CD4-positive, alpha-beta T cell treated with Interferon alpha-2 for 1 hour (primary cell): ENCODE measurements at regions not wholly inside any gene's neighbourhood (a gene's known extent, or its start where the extent isn't known, plus 50 kb on each side); places are given as distances from the start of the nearest gene placed in this dataset.

ENCODE experiments used
- DNase-seq, 2 donors: peaks; one replicate each; pipeline ENCODE4 v3.0.0-alpha.2; 2020 to 2022

DNA sequence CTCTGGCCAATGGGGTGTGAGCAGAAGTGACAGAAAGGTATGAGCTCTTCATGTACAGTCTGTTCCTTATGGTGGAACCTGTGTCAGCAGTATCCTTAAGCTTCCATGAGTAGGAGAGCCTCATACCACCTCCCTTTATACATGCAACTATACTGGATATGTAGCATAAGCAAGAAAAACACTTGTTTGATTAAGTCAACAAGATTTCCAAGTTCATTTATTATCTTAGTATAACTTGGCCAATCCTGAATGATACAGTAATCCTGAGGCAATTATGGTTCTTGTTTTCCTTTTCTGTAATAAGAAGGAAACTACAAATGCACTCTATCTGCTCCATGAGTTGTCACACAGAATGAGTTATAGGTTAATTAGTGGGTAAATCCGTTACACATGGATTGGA is 409.6 kb upstream of the ID4 start:
- DNase-seq: no peak

DNA sequence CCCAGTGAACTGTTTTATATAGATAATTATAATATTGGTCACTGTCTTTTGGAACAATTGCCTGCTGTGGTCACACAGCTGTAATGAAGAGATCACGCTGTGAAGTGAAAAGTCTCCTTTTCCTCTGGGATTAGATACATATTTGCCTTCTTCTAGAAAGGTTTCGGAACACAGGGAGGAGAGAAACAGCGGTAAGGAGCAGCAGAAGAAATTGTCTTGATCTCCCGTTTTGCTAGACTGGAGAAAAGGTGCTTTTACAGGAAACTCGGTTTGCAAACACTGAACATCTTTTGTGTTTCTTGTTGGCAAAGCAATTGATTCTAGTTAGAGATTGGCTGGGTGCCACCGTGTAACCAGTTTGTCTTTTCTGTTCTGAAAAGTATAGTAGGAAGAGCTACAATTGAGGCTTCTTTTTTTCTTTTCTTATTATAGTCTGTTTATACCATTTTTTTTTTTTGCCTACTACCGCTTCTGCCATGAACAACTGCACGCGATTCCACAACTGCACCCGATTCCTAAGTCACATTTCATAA is 404.1 kb upstream of the ID4 start:
- no peak for DNase-seq

DNA sequence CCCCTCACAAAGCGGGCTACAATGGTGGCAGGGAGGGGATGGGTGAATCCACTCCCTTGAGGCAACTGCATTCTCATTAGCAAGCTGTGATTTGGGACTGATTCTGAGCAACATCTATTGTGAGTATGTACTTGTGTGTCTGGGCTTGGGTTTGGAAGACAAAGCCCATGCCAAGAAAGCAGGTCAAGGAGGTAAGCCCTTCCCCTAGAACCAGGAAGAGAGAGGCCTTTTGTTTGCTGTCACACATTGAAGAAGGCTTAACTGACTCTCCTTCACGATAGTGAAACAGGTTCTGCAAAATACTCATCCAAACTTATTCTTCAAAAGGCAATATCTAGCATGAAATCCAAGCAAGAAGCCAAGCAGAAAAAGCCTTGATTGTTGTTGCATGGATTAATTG is 403.1 kb upstream of the ID4 start:
- DNase-seq: no peak

DNA sequence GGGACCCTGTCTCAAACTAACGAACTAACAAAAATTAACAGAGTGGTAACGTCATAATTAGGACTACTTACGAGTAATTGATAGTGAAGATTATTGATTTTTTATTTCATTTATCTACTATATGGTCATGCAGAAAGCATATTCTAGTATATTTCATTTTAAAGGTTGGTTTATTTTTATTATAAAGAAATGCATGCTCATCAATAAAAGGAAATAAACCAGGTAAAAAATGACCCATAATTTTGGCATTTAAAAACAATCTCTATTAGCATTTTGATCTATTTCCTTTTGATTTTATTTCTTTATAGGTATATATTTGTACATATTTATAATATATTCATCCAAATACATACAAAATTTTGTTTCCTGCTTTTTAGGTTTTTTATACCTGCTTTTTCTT is 401.4 kb upstream of the ID4 start:
- no peak for DNase-seq

DNA sequence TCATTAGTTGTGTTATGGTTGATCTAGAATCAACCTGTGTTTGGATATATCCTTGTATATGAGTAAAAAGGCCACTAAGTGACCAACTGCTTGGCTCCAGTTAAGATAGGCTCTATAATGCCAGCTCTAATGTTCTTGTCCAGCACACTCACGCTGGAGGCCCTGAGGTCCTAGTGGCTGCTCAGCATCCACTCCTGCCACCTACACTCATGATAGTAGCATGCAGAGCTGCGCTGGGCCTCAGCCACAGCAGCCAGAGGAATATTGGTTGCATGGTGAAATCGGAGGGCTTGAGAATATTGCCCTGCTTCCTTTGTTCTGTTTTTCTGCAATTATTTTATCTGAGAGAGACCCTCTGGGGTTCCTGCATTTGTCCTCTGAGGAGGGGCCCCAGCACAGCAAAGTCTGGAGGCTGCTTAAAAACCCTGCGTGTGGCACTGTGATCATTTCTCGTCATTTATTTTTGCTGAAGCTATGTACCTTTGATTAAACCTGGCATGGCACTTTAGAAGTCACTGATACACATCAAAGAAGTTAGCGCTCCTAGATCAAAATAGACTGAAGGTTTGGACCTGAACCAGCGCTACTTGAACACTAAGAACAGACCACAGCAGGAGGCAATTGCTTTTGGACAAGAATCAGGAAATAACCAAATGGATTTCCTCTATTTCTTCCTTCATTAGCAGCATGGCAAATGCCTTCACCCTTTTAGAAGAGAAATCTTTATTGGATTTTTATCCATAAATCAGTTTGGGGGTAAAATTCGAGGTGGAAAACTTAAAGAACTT is 398.4 kb upstream of the ID4 start:
- no peak for DNase-seq

DNA sequence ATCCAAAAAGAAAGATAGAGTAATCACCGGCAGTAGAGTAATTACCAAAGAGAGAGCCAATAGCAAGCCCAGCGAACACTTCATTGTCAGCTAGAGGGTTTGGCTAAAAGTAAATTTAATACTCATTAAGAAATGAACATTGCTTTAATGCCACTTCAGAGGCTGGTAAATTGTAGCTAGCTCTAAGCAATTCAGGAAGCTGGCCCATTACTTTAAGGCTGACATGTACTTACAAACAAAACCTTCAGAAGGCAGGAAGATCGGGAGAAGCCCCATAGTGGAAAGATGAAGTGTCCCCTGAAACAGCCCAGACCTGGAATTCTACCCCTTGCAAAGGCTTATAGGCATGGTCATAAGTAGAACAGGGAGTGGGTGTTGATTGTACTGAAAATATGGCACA is 396.6 kb upstream of the ID4 start:
- DNase-seq: no peak

DNA sequence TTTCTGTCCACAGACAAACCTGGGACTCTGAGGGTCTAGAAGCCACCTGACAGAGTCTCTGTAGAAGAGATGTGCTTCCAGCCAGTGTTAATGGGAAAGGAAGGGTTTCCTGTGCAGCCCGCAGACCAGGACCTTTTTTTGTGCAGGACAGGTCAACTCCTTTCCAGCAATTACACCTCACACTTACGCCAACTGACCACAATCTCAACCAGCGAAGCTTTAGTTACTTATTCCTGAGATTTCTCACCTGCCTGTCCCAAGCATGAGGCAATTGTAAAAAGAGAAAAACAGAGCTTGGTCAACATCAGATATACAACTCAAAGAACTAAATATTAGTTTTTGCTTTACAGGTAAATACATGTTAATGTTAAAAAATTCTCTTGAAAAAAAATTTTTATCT is 393.8 kb upstream of the ID4 start:
- DNase-seq: no peak

DNA sequence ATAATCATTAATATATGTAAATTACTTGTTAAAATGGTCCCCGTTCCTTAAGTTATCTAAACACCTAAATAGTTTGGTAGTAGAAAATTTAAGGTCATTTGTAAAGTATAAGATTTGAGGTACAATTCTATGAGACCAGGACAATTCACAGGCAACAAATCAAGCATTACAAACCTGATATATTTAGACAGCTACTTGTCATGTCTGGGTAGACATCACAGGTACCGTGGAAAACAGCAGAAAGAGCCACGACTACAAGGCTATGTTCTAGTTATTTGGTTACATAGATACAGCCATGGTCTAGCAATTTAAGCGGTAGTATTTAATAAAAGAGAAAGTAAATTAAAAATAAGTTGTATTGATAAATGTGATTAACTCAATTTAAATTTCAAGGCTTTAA is 393.1 kb upstream of the ID4 start:
- DNase-seq: no peak

DNA sequence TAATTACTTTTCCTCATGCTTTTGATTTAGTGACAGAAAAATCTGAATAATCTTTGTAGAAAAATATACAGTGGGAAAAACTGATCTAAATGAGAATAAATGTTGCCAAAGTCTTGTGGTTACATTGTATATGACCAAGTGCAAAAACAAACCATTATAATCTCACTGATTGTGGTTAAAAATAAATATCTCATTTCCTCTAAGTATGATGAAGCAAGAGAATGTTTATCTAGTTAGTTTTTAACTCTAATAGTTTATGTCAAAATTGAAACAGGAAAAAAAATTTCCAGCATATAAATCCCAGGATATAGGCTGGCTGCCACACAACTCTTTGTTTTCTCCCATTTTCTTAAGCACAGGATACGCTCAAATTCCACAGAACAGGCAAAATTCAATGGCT is 392.7 kb upstream of the ID4 start:
- DNase-seq: no peak

DNA sequence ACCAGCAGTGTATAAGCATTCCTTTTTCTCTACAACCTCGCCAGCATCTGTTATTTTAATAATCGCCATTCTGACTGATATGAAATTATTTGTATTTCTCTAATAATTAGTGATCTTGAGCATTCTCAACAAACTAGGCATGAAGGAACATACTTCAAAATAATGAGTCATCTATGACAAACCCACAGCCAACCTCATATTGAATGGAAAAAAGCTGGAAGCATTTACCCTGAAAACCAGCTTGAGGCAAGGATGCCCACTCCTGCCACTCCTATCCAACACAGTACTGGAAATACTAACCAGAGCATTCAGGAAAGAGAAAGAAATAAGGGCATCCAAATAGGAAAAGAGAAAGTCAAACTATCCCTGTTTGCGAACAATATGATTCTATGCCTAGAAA is 390.6 kb upstream of the ID4 start:
- no peak for DNase-seq

DNA sequence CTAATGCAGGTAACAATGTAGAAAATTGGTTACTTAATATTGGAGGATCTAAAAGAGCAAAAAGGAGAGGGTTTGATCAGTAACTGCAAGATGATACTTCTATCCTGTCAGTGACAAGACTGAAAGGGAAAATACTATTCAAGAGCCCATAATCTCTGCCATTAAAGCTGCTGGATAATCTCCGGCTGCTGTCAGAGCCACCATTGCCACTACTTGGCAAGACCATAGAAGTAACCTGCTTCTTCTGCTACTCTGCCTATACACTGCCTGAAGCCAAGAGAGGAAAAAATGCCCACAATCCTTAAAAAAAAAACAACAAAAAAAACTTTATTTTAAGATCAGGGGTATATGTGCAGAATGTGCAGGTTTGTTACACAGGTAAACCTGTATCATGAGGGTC is 386.5 kb upstream of the ID4 start:
- DNase-seq: no peak

DNA sequence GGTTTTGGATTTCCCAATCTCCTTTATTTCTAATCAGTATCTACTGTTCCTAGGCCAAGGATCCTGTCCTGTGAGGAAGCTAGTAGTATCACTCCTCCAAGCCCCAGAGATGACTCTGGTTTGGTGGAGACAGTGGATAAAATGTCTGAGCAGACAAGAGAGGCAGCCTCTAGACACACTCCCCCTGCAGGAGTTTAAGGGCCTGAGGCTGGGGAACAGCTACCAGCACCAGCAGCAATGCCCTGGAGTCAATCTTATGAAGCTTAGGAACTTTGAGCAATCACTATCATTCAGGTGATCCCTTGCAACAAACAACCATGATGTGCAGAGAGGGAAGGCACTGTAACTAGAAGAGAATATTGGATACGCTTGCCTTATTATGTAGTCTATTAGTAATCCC is 384.7 kb upstream of the ID4 start:
- DNase-seq: no peak

DNA sequence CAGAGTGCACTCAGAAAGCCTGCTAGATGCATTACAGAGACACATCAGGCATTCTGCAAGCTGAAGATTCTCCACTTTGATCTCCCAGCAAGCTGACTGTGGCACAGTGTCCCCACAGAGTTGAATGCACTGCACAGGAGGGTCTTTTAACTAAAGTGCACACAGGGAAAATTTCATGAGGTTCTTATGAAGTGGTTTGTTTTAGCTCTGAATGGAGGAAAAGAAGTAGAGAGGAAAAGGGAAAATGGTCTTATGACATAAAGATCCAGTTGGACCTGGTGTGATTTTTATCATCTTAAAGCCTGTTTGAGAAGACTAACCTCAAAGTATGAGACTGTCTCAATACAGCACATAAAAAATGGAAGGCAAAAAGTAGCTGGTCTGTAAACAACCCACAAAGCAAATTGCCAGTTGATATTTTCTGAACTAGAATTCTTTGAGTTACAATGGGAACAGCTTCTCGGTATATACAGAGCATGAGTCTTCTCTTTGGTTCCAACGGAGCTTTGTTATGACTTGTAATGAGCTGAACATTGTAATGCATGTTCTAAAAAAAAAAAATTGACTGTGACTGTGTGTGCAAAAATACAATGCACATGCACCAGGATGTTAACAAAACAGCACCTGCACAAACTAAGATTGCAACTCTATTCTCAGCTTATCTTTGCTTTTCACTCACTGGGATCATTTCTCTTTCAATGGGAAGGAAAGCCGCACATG is 383.0 kb upstream of the ID4 start:
- no peak for DNase-seq

DNA sequence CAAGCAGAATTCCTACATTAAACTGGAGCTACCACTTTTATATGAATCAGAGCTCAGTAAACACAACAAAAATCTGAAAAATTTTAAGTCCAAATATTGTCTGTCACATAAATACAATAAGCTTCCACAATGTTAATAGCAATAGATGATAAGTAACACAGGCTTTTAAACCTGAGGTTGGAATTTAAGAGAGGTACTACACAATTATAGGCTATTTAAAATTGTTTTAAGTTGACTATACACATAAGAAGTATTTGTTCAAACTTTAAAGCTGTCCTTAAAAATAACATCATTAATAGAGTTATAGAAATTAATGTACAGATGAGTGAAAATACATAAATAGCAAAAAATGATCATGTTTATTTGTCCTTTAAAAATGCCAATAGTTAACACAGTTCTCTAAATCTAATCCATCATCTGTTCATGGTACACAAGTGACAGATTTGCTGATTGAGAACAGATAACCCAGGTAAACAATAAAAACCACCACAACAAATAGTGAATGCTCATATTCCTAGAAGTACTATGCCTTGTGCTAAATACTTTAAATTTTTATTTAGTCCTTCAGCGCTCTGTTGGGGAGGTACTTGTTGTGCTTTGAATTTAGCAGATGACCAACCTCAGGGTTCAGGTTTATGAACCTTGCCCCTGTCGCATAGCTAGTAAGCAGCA is 382.3 kb upstream of the ID4 start:
- DNase-seq: no peak

DNA sequence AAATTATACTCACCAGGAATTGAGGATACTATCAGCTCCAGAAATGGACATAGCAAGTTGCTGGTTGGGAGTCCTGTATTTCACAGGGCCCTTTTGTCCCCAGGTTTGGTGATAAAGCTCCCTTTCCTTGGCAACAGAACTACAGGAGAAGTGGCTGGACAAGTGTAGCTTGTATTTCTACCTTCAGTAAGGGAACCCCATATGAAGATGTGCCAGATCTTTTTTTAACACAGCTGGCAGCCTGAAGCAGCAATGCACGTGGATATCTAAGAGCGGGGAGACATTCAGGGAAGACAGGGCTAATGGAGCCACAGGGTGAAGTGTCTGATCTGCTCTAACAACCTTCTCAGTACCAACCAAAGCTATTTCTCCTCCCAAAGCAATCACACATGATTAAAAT is 373.9 kb upstream of the ID4 start:
- DNase-seq: no peak

DNA sequence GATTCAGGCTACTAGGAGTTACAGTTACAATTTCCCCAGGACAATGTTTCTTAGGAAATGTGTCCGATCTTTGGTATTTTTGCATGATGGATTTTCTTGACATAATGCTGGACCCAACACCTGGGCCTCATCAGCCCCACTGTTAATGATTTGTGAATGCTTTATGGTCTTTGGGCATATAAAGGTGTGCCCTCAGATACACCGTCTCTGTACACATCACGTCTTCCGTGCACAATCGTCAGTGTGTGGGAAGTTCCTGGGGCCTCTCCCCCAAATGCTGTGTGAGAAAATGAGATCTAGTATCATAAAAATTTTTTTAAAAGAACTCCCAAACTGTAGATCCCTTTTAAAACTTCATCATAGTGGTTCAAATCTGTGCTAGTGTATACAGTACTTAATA is 373.2 kb upstream of the ID4 start:
- DNase-seq: no peak

DNA sequence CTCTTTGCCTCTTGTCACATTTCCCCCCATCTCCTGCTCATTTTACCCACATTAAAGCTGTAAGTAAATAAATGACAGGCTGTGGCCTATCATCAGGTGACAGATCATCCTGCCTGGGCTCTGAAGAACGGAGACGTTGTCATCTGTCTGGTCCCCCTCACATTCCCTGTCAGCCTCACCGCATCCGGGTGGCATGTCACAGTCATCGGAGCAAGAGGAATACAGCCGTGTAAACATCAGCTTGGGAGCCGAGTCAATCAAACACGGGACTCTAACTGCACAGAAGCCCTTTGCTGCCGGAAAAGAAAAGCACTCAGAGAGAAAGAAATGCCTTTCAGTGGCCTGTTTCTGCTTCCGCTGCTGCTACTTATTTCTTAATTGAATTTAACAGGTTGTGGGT is 371.9 kb upstream of the ID4 start:
- no peak for DNase-seq

DNA sequence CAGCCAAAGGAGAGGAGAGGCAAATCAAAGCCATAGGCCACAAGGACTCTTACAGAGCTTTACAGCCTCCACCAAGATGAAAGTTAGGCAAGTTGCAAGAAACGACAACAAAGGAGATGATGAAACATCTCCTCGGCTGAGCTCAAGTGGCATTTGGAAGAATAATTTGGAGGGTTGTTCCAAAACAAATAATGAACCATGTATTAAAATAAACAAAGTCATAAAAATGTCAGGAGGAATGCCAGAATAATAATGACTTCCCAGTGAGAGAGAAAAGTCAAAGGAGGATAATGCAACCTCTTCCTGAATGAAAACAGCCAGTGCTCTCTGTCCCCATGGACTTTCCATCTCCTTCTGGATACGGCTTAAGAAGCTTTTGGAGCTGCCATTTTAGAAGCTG is 371.4 kb upstream of the ID4 start:
- no peak for DNase-seq

DNA sequence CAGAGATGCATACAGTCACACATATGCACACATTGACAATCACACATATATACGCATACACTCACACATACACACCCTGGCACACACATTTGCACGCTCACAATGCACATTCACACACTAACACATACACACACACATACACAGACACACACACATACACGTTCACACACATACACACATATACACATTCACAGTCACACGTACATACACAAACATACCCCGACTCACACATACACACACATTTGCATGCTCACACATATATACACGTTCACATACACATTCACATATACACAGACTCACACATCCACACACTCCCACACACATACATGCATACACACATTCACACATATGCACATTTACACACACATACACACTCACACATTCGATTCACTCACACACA is 366.8 kb upstream of the ID4 start:
- no peak for DNase-seq

DNA sequence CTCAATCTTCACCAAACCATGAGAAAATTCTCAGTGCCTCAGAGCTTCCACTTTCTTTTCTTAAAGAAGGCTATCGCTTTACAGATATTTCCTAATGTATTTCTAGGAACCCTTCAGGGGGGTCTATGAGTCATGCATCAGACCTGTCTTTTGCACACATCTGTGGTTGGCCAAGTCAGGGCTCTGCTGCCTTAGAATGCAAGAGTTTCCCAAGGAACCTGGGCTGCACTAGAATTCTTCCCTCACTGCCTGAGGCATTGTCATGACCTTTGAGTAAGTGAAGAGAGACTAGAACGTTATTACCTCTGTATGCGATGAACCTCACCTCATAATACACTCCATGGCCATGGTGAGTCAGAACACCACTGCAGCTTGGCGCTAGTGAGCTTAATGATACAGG is 365.0 kb upstream of the ID4 start:
- DNase-seq: no peak

DNA sequence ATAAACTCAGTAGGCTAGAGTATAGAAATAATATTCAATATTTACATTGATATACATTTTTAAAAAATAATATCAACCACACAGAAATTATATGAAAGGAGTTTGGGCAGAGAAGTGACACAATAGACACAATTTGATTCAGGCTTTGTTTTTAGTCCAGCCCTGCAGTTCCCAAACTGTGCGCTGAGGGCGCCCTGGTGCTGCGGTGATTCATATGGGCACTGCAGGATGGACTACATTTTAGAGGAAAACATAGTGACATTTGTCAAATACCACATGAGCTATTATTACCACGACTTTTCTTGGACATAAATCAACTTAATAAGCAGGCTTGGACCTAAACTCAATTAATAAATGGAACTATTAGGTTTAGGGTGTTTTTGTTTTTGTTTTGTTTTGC is 364.3 kb upstream of the ID4 start:
- no peak for DNase-seq

DNA sequence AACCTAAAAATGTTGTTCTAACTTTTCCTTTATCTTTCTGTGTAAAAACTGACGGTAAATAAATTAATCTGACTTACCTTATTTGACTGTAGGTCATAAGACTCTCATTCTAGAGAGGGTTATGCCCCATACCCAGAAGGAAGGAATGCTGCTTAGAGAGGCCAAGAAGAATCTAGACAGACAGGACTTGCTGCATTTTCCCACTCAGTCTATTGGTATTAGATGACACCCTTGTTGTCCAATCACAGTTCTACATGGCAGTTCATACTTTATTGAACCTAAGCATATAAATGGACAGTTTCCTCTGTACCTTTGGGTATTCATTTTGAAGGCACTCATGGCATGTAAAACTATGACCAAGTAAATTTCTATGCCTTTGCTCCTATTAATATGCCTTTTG is 359.6 kb upstream of the ID4 start:
- DNase-seq: no peak

DNA sequence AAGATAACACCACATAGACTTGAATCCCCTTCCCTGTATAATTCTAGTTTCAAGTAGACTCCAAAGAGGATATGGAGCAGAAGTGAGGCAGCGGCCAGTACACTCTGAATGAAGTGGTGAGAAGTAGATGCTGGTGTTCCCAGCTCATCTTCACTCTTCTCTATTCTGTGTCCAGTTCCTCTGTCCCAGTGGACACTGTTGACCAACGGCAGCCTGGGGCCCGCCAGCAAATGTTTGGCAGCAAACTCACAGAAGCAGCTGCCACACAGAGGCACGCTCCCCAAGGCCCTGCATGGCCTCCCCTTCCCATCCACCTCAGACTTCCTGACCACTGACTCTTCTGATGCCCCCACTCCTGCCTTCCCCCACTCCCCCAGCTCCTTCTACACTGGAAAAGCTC is 358.9 kb upstream of the ID4 start:
- no peak for DNase-seq

DNA sequence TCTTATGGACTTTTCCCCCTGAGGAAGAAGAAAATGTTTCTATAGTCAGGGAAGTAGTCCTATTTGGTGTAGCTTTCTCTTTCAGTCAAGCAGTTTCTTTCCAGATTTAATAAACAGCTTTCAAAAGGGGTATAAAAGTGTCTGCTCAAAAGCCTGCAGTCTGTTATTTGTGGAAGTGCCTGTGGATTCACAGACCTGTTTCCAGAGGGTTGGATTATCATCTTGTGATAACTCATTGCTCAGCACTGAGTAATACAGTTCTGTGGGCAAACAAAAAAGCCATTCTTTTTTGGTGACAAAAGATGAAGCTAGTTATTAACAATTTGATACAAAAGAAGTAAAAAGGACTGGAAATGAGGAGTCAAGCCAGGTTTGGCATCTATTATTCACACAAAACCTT is 358.2 kb upstream of the ID4 start:
- DNase-seq: no peak
